IPS DF 4.7 (cell line): ENCODE measurements at regions not wholly inside any gene's neighbourhood (a gene's known extent, or its start where the extent isn't known, plus 50 kb on each side); places are given as distances from the start of the nearest gene placed in this dataset.

ENCODE experiments used
- DNase-seq: peaks from one replicate; pipeline ENCODE4 v3.0.0-alpha.2; 2013; ENCODE audit warnings: low spot score; ENCODE audit errors: extremely low read depth

- no peak for DNase-seq
Measured at GRCh38 chr13:107497661-107498060, 717.7 kb downstream of the LIG4 start.

DNA sequence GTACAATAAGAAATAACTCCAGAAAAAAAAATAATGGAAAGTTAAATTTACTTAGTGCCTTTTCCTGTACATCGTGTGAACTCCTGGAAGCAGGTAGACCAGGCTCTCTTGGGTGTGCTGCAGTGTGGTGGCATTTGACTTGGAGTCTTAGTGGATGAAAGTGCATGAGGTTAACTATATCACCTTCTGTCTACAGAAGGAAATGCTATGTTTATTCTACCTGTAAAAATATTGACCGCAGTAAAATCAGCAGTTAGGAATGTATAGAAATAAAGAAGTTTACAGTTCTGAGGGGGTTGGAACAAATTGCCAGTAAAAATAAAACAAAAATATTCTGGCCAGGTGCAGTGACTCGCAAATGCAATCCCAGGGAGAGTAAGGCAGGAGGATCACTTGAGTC is 722.1 kb downstream of the LIG4 start:
- DNase-seq = no peak

DNA sequence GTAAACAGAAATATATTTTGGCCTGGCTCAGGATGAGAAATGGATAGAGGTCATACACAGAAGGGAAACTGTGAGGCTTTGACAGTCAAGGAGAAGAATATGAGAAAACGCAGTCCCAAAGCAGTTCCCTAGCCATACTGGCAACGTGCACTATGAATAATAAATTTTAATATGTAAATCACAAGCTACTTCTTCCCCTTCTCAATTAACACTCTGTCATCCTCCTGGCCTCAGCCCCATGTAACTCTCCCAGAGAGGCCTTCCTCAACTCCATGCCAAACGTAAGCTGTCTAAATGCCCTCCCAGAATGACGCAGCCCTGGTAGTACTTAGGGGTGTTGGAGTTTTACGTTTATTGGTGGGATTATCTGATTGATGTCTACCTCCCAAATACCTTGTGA is 732.6 kb downstream of the LIG4 start:
- no peak for DNase-seq

- DNase-seq = no peak
Measured at GRCh38 chr13:107480130-107480529, 735.2 kb downstream of the LIG4 start.

DNA sequence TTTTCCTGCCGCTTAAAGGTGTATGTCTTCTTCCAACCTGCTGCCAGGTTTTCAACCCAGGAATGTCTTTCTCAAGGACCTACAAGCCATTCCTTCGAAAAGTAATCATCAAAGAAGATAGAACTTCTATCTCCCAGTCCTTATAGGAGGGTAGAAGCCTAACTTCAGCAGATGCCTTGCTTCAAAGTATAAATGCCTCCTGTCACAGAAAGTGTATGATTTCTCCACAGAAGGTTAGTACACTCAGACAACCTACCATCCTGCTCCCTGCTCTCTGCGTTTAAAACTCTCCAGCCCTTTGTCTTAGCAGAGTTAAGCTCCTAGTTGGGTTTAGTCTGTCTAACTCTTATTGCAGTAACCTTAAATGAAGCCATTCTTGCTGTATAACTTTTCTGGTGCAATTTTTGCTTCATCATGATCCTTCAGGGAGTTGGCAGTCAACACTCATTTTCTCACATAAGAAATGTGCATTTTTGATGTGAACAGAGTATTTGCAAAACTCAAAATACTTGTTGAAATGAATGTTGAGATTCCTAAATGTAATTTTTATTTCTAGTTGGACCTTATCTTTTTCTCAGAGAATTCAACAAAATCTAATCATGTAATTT is 737.5 kb downstream of the LIG4 start:
- DNase-seq = no peak

DNA sequence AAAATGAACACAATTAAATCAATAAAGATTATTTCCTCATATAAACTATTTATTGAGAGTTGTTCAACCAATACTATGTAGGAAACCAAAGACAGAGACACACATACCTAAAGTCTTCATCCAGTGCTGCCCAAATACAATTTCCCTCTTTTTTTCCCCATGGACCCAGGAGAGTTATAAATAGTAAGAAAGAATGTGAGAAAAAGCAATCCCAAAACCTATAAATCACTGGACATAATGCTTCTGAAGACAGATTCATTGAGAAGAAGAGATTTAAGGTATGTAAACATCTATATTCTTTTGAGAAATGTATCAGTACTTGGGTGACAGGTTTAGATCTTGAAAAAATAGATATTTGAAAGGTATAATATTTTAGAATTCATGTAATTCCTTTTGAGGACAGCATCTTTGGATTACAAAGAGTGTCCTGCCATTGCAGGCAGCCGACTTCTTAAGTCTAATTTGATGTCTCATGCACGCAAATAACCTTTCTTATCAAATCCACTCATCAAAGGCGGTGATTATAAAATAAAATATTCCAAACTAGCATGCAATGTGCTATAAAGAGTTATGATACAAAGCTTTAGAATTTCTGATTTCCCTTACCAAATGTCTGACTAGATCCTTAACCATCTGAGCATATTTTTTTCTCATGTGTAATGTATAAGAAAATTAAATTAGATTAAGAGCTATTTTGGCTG is 739.4 kb downstream of the LIG4 start:
- DNase-seq = no peak

DNA sequence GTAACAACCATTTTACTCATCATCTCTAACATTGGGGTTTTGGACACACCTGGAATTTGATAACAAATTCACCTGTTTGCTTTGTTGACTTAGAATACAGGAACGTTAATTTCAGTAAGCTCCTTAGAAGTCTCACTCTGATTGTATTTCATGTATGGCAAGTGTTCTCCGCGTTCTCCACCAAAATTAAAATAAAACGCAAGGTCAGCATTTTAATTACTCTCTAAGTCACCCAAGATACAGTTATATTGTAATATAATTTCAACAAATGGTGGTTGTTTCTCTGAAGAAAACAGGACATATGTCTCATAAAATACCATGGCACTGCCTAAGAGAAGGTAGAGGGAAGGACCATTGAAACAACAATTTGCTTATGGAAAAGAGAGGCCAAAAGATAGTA is 742.1 kb downstream of the LIG4 start:
- no peak for DNase-seq

GRCh38 chr13:107466326-107467099 is 748.8 kb downstream of the LIG4 start:
- DNase-seq = no peak

DNA sequence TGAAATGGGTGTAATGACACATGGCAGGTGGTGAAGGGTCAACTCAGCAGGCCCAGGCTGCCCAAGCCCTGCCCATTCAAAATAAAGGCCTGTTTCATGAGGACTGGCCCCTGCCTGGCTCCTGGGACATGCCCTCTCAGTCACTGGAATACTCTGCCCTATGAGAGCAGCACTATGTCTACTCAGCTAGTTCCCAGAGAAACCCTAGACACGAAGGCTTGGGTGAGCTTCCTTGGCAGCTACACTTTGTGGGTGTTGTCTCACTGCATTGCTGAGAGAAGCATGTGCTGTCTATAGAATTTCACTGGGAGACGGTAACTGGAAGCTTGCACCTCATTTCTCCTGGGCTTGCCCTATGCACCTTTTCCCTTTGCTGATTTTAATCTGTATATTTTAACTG is 752.8 kb downstream of the LIG4 start:
- no peak for DNase-seq

DNA sequence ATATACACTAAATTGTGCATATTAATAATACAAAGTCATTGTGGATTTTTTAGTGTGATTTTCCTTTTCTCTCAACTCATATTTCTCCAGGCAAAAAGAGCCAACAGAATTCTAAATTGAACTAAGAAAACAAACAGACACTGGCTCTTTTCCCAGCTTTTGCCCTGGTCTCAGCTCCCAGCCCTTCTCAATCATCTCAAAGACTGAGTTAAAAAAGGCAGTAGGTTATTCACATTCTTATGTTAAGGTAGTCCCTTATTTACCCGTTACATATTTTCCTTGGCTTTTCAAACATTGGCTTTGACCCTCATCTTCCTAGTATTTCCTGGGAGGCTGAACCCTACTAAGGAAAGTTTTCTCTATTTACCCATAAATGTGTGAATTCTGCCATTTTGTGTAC is 753.6 kb downstream of the LIG4 start:
- no peak for DNase-seq

- no peak for DNase-seq
Measured at GRCh38 chr13:107459430-107459829, 755.9 kb downstream of the LIG4 start.

GRCh38 chr13:107458269-107458668 is 757.1 kb downstream of the LIG4 start:
- no peak for DNase-seq

GRCh38 chr13:107457686-107458085 is 757.6 kb downstream of the LIG4 start:
- no peak for DNase-seq

DNA sequence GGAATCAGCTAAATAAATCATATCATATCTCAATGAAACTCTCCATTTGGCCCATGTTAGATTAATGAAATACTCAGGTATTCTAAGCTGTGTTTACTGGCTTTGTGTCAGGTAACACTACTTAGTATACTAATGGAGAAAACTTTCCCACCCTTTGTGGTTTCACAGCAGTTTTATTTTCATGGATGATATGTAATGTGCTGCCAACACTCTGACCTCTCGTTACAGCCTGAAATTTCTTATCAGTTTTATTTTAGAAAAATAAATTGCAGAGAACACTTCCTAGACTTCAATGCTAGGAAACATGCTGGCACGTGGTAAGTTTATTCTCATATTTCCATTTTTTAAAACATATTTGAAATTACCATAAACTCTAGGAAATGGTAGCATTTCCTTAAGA is 758.9 kb downstream of the LIG4 start:
- no peak for DNase-seq

DNA sequence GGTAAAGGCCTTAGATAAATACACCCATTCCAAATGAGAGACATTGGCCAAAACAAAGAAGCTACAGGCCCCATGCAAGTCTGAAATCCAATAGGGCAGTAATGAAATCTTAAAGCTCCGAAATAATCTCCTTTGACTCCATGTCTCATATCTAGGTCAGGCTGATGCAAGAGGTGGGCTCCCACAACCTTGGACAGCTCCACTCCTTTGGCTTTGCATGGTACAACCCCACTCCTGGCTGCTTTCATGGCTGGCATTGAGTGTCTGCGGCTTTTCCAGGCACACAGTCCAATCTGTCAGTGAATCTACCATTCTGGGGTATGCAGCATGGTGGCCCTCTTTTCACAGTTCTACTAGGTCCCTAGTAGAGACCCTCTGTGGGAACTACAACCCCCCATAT is 762.5 kb downstream of the LIG4 start:
- no peak for DNase-seq

DNA sequence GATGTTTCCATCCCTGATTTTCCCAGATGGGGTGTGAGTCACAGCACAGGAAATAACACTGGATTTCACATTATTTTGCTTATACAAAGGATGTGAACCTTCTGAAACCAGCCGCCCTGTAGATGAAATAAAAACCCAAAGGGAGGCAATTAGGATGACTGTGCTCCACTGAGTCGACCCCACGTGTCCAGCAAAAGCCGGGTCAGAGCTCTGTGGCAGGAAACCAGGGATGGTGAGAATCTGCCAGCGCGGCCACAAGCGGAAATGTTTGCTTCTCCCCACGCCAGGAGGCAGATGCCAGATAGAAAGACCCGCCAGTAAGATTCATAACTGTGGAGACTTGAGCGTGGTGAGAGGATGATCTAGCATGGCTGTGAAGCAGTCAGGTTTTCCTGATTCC is 764.4 kb downstream of the LIG4 start:
- DNase-seq = no peak

DNA sequence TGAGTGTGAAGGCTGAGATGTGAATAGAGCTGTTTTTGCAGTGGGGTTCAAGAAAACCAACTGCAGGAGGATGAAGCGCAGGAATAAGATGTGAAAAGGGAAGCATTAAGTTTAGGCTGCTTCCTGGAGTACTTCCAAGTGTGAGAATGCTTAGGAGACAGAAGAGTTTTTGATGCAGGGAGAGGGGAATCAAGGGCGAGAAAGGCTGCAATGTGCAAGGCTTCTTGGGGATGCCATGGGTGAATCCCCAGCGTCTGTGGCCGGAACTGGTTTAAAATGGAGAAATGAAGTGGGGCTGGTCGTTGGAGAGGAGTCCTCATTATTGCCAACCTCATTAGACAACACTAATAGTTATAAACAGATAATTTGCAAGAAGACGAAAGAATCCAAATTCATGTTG is 764.9 kb downstream of the LIG4 start:
- no peak for DNase-seq

DNA sequence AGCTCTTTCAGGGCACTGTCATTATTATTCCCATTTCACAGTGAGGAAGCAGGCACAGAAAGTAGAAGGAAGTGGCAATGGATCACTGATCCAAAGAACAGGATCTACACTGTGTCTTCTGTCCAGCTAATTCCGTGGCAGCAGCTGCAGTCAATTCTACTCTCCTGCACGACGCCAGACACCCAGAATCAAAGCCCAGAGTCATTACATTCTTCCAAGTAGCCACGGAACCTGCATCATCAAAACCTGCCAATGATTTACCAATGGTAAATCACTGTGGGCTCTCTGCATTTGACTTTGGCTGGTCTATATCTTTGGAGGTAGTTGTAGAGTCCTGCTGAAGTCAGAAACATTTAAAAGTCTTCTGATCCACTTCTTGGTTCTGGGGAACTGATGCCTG is 767.7 kb downstream of the LIG4 start:
- no peak for DNase-seq

- DNase-seq = no peak
Measured at GRCh38 chr13:107441279-107441678, 774.1 kb downstream of the LIG4 start.

DNA sequence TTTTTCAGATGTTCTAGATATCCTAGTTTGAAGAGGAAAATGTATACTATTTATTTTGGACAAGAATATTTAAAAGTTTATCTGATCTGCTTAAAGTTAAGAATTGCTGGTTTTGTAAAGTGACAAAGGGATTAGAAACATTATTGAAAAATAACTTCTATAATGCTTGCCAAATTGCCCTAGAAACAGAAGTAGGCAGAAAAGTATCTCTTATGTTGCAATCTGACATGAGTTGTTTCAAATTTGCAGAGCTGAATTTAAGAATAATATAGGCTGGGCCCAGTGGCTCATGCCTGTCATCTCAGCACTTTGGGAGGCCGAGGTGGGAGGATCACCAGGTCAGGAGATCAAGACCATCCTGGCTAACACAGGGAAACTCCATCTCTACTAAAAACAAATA is 777.1 kb downstream of the LIG4 start:
- no peak for DNase-seq

DNA sequence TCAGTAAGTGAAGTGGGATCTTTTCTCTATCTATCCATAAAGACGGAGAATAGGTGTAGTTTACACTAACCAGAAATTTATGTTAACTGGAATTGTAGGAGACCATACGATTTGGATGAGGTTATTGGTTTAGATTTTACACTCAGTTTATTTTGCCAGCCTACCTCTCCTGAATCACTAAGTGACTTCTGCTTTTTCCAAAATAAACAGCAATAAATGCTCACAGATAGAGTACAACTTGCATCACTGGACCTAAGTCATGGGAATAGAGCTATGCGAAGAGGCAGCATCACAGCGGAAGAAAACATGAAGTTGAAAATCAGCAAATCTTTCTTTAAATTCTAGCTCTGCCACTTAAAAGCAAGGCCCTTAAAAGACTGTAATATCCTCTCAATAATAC is 781.0 kb downstream of the LIG4 start:
- no peak for DNase-seq

DNA sequence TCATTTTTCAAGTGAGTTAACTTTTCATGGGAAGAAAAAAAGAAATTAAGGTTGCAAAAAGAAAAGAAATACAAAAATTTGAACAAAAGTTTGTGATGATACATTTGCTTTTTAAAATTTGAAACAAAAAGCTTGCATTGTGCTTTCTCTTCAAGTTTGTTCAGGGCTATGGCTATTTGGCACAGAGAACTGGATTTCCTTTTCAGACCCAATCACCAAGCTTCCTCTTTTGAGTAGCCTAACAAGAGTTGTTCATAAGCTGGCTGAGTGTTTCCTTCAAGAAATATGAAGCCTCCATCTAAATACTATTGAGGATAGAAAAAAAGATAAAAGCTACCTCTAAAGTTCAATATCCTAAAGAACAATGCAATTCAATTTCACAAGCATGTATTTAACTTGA is 787.8 kb downstream of the LIG4 start:
- no peak for DNase-seq

DNA sequence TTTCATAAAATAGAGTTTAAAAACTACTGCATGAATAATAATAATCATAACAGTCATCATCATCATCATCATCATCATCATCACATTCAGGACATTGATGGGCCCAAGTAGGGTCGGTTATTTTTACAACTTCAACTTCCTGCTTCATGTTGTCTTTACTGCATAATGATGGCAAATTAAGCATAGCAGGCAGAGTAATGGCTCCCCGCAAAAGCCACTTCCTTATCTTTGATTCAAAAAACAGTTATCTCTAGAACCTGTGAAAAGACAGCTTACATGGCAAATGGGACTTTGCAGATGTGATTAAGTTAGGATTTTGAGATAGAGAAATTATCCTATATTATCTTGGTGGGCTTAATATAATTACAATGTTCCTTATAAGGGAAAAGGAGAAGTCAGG is 792.9 kb downstream of the LIG4 start:
- no peak for DNase-seq
